HG02759 (cell line): ENCODE measurements at regions not wholly inside any gene's neighbourhood (a gene's known extent, or its start where the extent isn't known, plus 50 kb on each side); places are given as distances from the start of the nearest gene placed in this dataset.

Experiments
- ATAC-seq: cut with Tn5 transposase; IDR thresholded peaks from one replicate; pipeline ENCODE4 v1.9.1; 2021; ENCODE audit warnings: mild to moderate bottlenecking, moderate library complexity; ENCODE audit not compliant: unreplicated experiment

GRCh38 chr12:126144603-126145002 lies 1079.4 kb downstream of the AACS start:
- no peak for ATAC-seq

DNA sequence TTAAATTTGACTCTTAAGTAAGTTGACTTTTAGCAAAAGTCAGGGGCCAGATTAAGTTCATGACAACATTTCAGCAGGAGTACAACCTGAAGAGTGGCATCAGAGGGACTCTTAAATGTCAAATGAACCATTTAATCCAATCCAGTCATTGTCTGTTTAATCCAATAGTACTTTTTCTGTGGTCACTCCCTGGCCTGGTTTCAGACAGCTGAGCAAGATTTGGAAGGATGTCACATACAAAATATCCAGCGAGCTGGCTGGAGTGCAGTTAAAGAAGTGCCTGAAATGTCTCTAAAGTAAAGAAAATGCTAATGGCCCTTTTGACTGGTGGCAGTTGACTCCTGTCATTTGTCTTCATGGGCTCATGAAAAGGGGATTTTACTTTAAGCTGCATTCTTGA lies 1082.1 kb downstream of the AACS start:
- no peak for ATAC-seq

GRCh38 chr12:126156806-126157574 lies 1091.8 kb downstream of the AACS start:
- no peak for ATAC-seq

- no peak for ATAC-seq
Observed at GRCh38 chr12:126157575-126157966, 1092.3 kb downstream of the AACS start.

GRCh38 chr12:126159139-126159538 lies 1093.9 kb downstream of the AACS start:
- ATAC-seq = no peak

DNA sequence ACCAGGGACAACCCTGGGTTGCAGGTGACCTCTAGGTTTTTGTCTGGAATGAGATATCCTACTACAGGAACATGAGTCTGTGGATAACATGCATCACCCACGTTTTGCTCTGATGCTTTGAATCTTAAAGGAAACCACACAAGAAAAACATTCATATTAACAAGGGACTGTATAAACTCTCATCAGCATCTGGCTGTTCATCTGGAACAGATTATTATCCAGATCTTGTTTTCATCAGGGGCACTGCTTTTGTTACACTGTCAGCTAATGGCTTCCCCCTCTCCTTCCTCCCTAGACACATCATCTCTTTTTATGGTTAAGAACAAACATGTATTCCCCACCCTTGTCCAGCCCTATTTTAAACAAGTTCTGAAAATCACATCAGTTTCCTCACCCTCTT lies 1095.7 kb downstream of the AACS start:
- ATAC-seq = no peak

GRCh38 chr12:126163984-126164383 lies 1098.7 kb downstream of the AACS start:
- ATAC-seq = no peak

GRCh38 chr12:126171937-126172559 lies 1106.8 kb downstream of the AACS start:
- ATAC-seq = no peak

DNA sequence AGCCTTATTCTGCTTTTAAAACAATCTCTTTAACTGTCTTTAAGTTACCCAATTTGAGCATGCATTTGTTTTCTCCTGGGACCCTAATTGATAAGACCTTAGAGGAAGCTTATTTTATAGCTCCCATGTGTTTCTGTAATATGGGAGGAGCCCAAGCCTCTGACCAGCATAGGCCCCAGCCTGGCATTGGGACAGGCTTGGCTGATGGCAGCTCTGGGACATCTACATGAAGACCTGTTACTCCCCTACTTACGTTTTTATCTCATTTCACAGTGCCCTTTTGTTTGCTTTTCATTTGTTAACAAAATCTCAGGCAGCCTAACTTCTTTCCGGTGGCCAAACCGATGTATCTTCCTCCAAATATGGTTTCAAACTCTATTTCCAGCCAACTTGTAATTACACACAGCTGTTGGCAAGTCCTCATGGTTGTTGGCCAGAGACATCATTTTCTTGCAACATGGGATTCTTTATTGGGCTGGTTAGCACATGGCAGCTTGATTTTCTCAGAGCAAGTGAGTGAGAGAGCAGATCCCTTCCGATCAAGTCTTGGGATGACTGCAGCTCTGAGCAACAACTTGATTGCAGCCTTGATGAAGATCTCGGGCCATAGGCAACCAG lies 1117.5 kb downstream of the AACS start:
- ATAC-seq = no peak

- ATAC-seq = no peak
Observed at GRCh38 chr12:126185025-126185424, 1119.8 kb downstream of the AACS start.

DNA sequence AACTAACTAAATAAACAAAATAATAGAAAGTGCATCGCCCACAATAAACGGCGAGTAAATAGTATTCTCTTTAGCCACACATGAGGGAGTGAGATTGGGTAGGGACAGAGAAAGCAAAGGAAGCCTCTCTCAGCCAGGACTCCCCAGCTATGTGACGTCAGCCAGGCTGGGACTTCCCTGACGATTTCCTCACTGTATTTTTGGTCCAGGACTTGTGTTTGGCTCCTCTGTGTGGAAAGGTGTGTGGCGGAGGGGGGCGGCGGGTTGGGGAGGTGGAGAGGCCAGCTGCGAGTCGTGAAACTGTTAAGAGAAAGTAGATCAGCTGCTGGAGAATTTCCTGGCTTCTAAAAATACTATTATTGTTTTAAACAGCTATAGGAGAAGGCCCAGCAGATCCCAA lies 1124.6 kb downstream of the AACS start:
- no peak for ATAC-seq

GRCh38 chr12:126191031-126191891 lies 1126.0 kb downstream of the AACS start:
- no peak for ATAC-seq

- no peak for ATAC-seq
Observed at GRCh38 chr12:126191949-126192348, 1126.7 kb downstream of the AACS start.

DNA sequence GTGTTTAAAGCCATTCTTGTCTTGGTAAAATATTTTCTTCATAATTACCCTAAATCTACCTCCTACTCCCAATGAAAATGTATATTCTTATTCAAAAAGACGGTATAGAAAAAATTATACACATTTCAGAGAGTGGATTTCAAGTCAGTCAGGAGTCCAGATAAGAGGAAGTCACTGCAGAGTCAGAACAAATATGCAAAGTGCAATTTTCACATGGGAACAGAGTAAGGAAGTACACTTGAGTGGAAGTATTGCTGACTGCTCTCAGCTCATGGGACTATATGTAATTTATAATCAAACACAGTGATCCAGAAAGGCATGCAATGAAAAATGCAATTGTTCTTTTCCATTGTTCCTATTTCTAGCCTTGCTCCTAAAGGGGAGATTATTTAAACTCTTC lies 1128.0 kb downstream of the AACS start:
- ATAC-seq = no peak

DNA sequence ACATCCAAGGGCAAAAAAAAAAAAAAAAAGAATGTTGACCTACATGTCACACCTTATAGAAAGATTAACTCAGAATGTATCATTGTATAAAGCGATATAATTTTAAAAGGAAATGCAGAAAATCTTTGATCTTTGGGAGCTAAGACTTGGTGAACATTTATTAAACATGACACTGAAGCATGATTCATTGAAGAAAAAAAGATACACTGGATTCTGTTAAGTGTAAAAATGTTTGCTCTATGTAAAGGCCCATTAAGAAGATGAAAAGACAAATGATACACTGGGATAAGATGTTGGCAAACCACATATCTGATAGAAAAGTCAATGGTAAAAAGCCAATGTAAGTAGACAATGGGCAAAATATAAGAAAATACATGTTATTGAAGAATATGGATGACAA lies 1131.0 kb downstream of the AACS start:
- no peak for ATAC-seq

DNA sequence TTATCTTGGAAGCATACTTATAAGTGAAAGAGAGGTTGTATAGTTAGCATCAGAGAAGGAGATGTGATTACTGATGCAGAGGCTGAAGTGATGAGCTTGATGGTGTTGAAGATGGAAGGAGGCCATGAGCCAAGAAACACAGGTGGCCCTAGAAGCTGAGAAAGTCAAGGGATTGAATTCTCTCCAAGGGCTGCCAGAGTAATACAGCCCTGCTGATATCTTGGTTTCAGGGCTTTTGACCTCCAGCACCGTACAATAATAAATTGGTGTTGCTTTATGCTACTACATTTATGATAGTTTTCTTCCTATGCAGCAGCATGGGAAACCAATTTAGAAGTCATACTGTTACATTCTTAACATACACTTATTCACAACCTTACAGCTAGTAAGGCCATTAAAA lies 1133.3 kb downstream of the AACS start:
- no peak for ATAC-seq

- ATAC-seq = no peak
Observed at GRCh38 chr12:126198966-126199692, 1133.9 kb downstream of the AACS start.

- ATAC-seq = no peak
Observed at GRCh38 chr12:126201981-126202537, 1136.8 kb downstream of the AACS start.

DNA sequence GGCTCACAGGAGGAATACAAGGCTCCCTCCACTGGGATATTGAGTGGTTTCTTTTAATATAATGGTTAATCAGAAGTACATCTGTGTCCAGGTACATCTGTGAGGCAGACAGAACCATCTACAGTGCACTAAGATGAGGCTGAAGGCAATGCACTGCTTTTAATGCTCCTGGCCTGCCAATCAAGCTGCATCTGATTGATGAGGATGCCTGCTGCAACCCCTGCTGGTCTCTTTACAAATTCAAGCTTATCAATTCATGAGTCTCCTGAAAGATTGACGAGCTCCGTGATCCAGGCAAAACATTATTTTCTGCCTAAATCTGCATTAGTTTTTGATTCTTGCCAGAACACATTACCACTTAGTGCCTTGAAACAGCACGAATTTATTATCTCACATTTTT lies 1139.1 kb downstream of the AACS start:
- no peak for ATAC-seq

DNA sequence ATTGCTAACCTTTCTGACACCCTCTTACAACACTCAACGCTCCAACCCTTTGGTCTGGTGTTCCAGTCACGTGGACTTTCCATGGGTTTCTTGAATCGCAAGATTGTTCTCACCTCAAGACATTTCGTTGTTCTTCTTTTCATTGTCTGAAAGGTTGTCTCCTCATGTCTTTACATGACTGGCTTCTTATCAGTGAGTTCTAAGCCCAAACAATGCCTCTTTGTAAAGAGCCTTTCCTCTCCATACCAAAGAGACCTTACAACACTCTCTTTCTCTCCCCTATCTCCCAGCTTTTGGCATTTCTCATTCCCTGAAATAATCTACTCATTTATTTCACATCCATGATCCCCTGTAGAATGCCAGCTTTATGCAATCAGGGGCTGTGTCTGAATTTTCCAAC lies 1144.8 kb downstream of the AACS start:
- no peak for ATAC-seq
